ENCODE measurements at regions not wholly inside any gene's neighbourhood (a gene's known extent, or its start where the extent isn't known, plus 50 kb on each side); places are given as distances from the start of the nearest gene placed in this dataset.
A peak's percentile ranks its signal among the peaks of the same experiment; 100 is the strongest.
"Not testable (repeated sequence)": the region's sequence is repeated elsewhere in the genome, so short reads cannot be mapped to it uniquely, and the experiment has no call there.

- H3K27ac ChIP-seq (ENCODE audit: low read depth in 2 of 2, low read length in 1 of 2); H3K36me3 ChIP-seq (ENCODE audit: control insufficient read depth in 2 of 2, insufficient read depth in 2 of 2, low read length in 1 of 2); H3K27me3 ChIP-seq (ENCODE audit: control insufficient read depth in 1 of 2, insufficient read depth in 2 of 2, low read length in 2 of 2); H3K4me1 ChIP-seq (ENCODE audit: control insufficient read depth in 2 of 2, insufficient read depth in 2 of 2, low read length in 1 of 2); H3K9me3 ChIP-seq (ENCODE audit: control insufficient read depth in 2 of 2, insufficient read depth in 1 of 2, low read depth in 1 of 2, low read length in 1 of 2); H3K4me3 ChIP-seq (ENCODE audit: low read depth in 1 of 2, low read length in 2 of 2): not testable (repeated sequence)
- WGBS, 2 donors = 64 to 77% methylated on average over 1 of the region's 1 CpG
These were observed 171.8 kb downstream of the REEP3 start for GRCh38 chr10:63693021-63693420.

GRCh38 chr10:63696205-63696604 lies 175.0 kb downstream of the REEP3 start:
- Histone ChIP-seq H3K27me3 (ENCODE audit: control insufficient read depth in 1 of 2, insufficient read depth in 2 of 2, low read length in 2 of 2) (no peaks in the 10 kb centered on the region), H3K9me3 (ENCODE audit: control insufficient read depth in 2 of 2, insufficient read depth in 1 of 2, low read depth in 1 of 2, low read length in 1 of 2) (no peaks in the 10 kb centered on the region), H3K27ac (ENCODE audit: low read depth in 2 of 2, low read length in 1 of 2) (no peak overlapping the region), H3K4me3 (ENCODE audit: low read depth in 1 of 2, low read length in 2 of 2) (no peak overlapping the region), H3K4me1 (ENCODE audit: control insufficient read depth in 2 of 2, insufficient read depth in 2 of 2, low read length in 1 of 2) (no peaks in the 10 kb centered on the region), H3K36me3 (ENCODE audit: control insufficient read depth in 2 of 2, insufficient read depth in 2 of 2, low read length in 1 of 2) (no peaks in the 10 kb centered on the region)
- WGBS, 2 donors = 87 to 90% methylated on average over 3 of the region's 3 CpGs

DNA sequence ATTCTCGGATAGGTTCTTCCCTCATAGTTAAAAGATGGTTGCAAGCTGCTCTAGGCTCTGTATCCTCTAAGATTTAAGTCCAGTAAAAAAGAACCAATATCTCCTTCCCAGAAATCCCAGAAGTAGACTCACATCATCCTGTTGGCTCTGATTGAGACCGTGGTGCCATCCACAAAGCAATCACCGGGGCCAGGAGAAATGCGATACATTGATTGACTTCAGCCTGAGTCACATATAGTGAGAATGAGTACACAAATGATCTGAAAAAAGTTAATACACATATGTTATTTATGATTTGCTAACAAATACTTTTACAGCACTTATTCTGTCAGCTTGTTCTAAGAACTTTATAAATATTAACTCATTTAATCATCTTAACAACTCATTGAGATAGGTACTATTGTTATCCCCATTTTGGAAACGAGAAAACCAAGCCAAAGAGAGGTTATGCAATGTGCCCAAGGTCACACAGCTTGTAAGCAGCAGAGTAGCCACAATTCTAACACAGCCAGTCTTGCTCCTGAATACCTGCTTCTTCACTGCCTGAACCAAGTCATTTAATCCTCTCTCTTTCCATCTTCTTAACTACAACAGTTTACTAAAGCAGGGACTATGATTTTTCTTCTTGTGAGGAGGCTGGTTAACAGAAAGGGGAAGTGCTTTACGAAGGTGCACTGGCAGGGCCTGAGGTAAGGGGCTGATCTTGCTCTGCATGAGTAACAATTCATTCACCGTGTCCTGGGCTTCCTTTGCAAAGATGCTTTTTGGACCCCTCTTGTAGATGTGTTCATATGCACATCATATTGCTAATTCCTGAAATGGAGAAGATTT lies 177.0 kb downstream of the REEP3 start:
- Histone ChIP-seq H3K4me3 (ENCODE audit: low read depth in 1 of 2, low read length in 2 of 2) (no peak overlapping the region), H3K36me3 (ENCODE audit: control insufficient read depth in 2 of 2, insufficient read depth in 2 of 2, low read length in 1 of 2) (no peaks in the 10 kb centered on the region), H3K27ac (ENCODE audit: low read depth in 2 of 2, low read length in 1 of 2) (no peak overlapping the region), H3K9me3 (ENCODE audit: control insufficient read depth in 2 of 2, insufficient read depth in 1 of 2, low read depth in 1 of 2, low read length in 1 of 2) (no peaks in the 10 kb centered on the region), H3K4me1 (ENCODE audit: control insufficient read depth in 2 of 2, insufficient read depth in 2 of 2, low read length in 1 of 2) (no peaks in the 10 kb centered on the region), H3K27me3 (ENCODE audit: control insufficient read depth in 1 of 2, insufficient read depth in 2 of 2, low read length in 2 of 2) (no peaks in the 10 kb centered on the region)
- 74 to 82% methylated on average over 7 of the region's 7 CpGs for WGBS, 2 donors

DNA sequence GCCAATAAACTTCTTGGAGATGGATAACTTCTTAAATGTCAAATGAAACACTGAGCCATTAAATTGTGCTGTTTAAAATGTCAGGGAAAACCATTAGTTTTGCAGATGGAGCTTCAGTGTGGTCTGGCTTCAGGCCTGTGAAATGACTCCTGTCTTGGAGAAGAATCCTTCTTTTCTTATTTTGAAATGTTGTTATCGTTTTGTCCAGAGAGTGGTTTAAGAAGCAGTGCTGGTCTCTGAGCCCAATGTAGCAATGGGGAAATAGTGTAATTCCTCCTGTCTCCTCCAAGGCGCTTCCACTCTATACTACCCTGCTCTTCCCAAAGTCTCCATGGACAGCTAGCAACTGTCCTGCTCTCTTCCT lies 177.6 kb downstream of the REEP3 start:
- no peak overlapping the region for H3K4me3 ChIP-seq (ENCODE audit: low read depth in 1 of 2, low read length in 2 of 2)
- H3K9me3 ChIP-seq (ENCODE audit: control insufficient read depth in 2 of 2, insufficient read depth in 1 of 2, low read depth in 1 of 2, low read length in 1 of 2) = no peaks in the 10 kb centered on the region
- no peaks in the 10 kb centered on the region for H3K4me1 ChIP-seq (ENCODE audit: control insufficient read depth in 2 of 2, insufficient read depth in 2 of 2, low read length in 1 of 2)
- H3K36me3 ChIP-seq (ENCODE audit: control insufficient read depth in 2 of 2, insufficient read depth in 2 of 2, low read length in 1 of 2) = no peaks in the 10 kb centered on the region
- H3K27me3 ChIP-seq (ENCODE audit: control insufficient read depth in 1 of 2, insufficient read depth in 2 of 2, low read length in 2 of 2) = no peaks in the 10 kb centered on the region
- no peak overlapping the region for H3K27ac ChIP-seq (ENCODE audit: low read depth in 2 of 2, low read length in 1 of 2)
- 70 to 82% methylated on average over 2 of the region's 2 CpGs for WGBS, 2 donors

- Histone ChIP-seq H3K27ac (ENCODE audit: low read depth in 2 of 2, low read length in 1 of 2) (peak overlapping the region; percentile 27 to 53), H3K36me3 (ENCODE audit: control insufficient read depth in 2 of 2, insufficient read depth in 2 of 2, low read length in 1 of 2) (no peaks in the 10 kb centered on the region), H3K27me3 (ENCODE audit: control insufficient read depth in 1 of 2, insufficient read depth in 2 of 2, low read length in 2 of 2) (no peaks in the 10 kb centered on the region), H3K4me3 (ENCODE audit: low read depth in 1 of 2, low read length in 2 of 2) (no peak overlapping the region), H3K9me3 (ENCODE audit: control insufficient read depth in 2 of 2, insufficient read depth in 1 of 2, low read depth in 1 of 2, low read length in 1 of 2) (no peaks in the 10 kb centered on the region), H3K4me1 (ENCODE audit: control insufficient read depth in 2 of 2, insufficient read depth in 2 of 2, low read length in 1 of 2) (peaks cover 0 to 2% of the 10 kb centered on the region in 2 donors)
- WGBS, 2 donors = 33 to 35% methylated on average over 5 of the region's 5 CpGs
These were observed 178.8 kb downstream of the REEP3 start for GRCh38 chr10:63699785-63700613.

- no peaks in the 10 kb centered on the region for H3K36me3 ChIP-seq (ENCODE audit: control insufficient read depth in 2 of 2, insufficient read depth in 2 of 2, low read length in 1 of 2)
- H3K4me1 ChIP-seq (ENCODE audit: control insufficient read depth in 2 of 2, insufficient read depth in 2 of 2, low read length in 1 of 2) = peaks cover 0 to 2% of the 10 kb centered on the region in 2 donors
- no peak overlapping the region for H3K4me3 ChIP-seq (ENCODE audit: low read depth in 1 of 2, low read length in 2 of 2)
- no peaks in the 10 kb centered on the region for H3K9me3 ChIP-seq (ENCODE audit: control insufficient read depth in 2 of 2, insufficient read depth in 1 of 2, low read depth in 1 of 2, low read length in 1 of 2)
- H3K27ac ChIP-seq (ENCODE audit: low read depth in 2 of 2, low read length in 1 of 2) = peak overlapping the region in 1 of 2 donors; percentile 27
- no peaks in the 10 kb centered on the region for H3K27me3 ChIP-seq (ENCODE audit: control insufficient read depth in 1 of 2, insufficient read depth in 2 of 2, low read length in 2 of 2)
- 56 to 76% methylated on average over 1 of the region's 1 CpG for WGBS, 2 donors
These were observed 179.5 kb downstream of the REEP3 start for GRCh38 chr10:63700631-63701156.

DNA sequence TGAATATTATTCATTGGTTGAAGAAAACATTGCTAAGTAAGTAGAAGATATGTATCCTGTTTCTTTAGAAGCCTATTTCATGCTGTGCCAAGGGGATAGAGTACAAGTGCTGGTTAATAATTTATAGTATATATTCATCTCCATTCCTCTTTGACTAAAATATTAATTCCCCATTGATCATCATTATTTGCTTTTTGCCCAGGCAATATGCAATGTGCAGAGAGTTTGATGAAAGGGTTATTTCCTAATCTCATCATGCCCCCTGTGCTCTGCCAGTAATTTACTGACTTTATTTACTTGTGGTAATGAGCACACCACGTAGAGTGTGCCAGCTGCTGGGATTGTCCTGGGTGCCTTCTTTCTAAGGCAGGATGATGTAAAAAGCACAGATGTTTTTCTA lies 180.9 kb downstream of the REEP3 start:
- H3K27me3 ChIP-seq (ENCODE audit: control insufficient read depth in 1 of 2, insufficient read depth in 2 of 2, low read length in 2 of 2) = no peaks in the 10 kb centered on the region
- H3K36me3 ChIP-seq (ENCODE audit: control insufficient read depth in 2 of 2, insufficient read depth in 2 of 2, low read length in 1 of 2) = no peaks in the 10 kb centered on the region
- WGBS, 2 donors = 44 to 53% methylated on average over 1 of the region's 1 CpG
- H3K9me3 ChIP-seq (ENCODE audit: control insufficient read depth in 2 of 2, insufficient read depth in 1 of 2, low read depth in 1 of 2, low read length in 1 of 2) = no peaks in the 10 kb centered on the region
- no peak overlapping the region for H3K27ac ChIP-seq (ENCODE audit: low read depth in 2 of 2, low read length in 1 of 2)
- H3K4me3 ChIP-seq (ENCODE audit: low read depth in 1 of 2, low read length in 2 of 2) = no peak overlapping the region
- H3K4me1 ChIP-seq (ENCODE audit: control insufficient read depth in 2 of 2, insufficient read depth in 2 of 2, low read length in 1 of 2) = peaks cover 0 to 2% of the 10 kb centered on the region in 2 donors

GRCh38 chr10:63703113-63703670 lies 182.0 kb downstream of the REEP3 start:
- no peaks in the 10 kb centered on the region for H3K9me3 ChIP-seq (ENCODE audit: control insufficient read depth in 2 of 2, insufficient read depth in 1 of 2, low read depth in 1 of 2, low read length in 1 of 2)
- WGBS, 2 donors = 79 to 88% methylated on average over 4 of the region's 4 CpGs
- no peak overlapping the region for H3K4me3 ChIP-seq (ENCODE audit: low read depth in 1 of 2, low read length in 2 of 2)
- H3K27me3 ChIP-seq (ENCODE audit: control insufficient read depth in 1 of 2, insufficient read depth in 2 of 2, low read length in 2 of 2) = no peaks in the 10 kb centered on the region
- no peak overlapping the region for H3K27ac ChIP-seq (ENCODE audit: low read depth in 2 of 2, low read length in 1 of 2)
- H3K4me1 ChIP-seq (ENCODE audit: control insufficient read depth in 2 of 2, insufficient read depth in 2 of 2, low read length in 1 of 2) = peaks cover 0 to 2% of the 10 kb centered on the region in 2 donors
- H3K36me3 ChIP-seq (ENCODE audit: control insufficient read depth in 2 of 2, insufficient read depth in 2 of 2, low read length in 1 of 2) = no peaks in the 10 kb centered on the region

DNA sequence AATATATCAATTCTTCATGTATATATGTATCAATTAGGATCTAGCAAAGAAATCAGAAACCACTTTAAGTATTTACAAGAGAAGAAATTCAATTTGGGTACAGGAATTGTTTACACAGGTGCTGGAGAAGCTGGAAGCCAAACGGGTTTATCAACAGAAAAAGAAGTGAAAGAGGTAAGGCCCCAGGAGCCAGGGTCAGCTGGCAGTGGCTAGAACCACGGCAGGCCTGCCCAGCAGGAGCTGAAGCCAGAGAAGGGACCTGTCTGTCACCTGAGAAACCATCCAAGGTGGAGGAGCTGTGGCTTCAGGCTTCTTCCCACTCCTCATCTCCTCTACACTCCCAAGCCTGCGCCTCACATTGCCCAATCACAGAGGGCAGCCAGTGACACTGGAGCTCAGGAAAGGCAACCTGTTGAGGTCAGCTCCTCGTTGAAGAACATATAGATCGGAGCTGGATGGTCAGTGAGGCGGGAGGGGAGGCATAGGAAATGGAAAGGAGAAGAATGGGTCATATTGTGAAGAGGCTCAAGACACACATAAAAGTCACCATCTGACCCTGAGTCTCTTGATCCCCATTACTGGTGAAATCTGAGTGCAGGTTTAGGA lies 182.6 kb downstream of the REEP3 start:
- Histone ChIP-seq H3K27me3 (ENCODE audit: control insufficient read depth in 1 of 2, insufficient read depth in 2 of 2, low read length in 2 of 2) (no peaks in the 10 kb centered on the region), H3K9me3 (ENCODE audit: control insufficient read depth in 2 of 2, insufficient read depth in 1 of 2, low read depth in 1 of 2, low read length in 1 of 2) (no peaks in the 10 kb centered on the region), H3K4me3 (ENCODE audit: low read depth in 1 of 2, low read length in 2 of 2) (no peak overlapping the region), H3K4me1 (ENCODE audit: control insufficient read depth in 2 of 2, insufficient read depth in 2 of 2, low read length in 1 of 2) (peaks cover 0 to 2% of the 10 kb centered on the region in 2 donors), H3K36me3 (ENCODE audit: control insufficient read depth in 2 of 2, insufficient read depth in 2 of 2, low read length in 1 of 2) (no peaks in the 10 kb centered on the region), H3K27ac (ENCODE audit: low read depth in 2 of 2, low read length in 1 of 2) (no peak overlapping the region)
- 71 to 80% methylated on average over 6 of the region's 6 CpGs for WGBS, 2 donors

Measured in esophagus (tissue), 2 donors.